ENCODE measurements at regions not wholly inside any gene's neighbourhood (a gene's known extent, or its start where the extent isn't known, plus 50 kb on each side); places are given as distances from the start of the nearest gene placed in this dataset.

GRCh38 chr1:239786464-239786863 is 305.2 kb upstream of the FMN2 start:
- DNase-seq (ENCODE audit: low spot score) = peak; percentile 56

GRCh38 chr1:239792157-239792556 is 299.5 kb upstream of the FMN2 start:
- no peak for DNase-seq (ENCODE audit: low spot score)

GRCh38 chr1:239795304-239795703 is 296.4 kb upstream of the FMN2 start:
- DNase-seq (ENCODE audit: low spot score) = no peak

GRCh38 chr1:239799617-239800016 is 292.1 kb upstream of the FMN2 start:
- DNase-seq (ENCODE audit: low spot score) = no peak

- DNase-seq (ENCODE audit: low spot score) = no peak
Observed at GRCh38 chr1:239800861-239801260, 290.8 kb upstream of the FMN2 start.

GRCh38 chr1:239802275-239802674 is 289.4 kb upstream of the FMN2 start:
- no peak for DNase-seq (ENCODE audit: low spot score)

GRCh38 chr1:239803781-239804180 is 287.9 kb upstream of the FMN2 start:
- no peak for DNase-seq (ENCODE audit: low spot score)

- DNase-seq (ENCODE audit: low spot score) = no peak
Observed at GRCh38 chr1:239804266-239804665, 287.4 kb upstream of the FMN2 start.

GRCh38 chr1:239805042-239805441 is 286.6 kb upstream of the FMN2 start:
- no peak for DNase-seq (ENCODE audit: low spot score)

GRCh38 chr1:239805851-239806772 is 285.6 kb upstream of the FMN2 start:
- no peak for DNase-seq (ENCODE audit: low spot score)

GRCh38 chr1:239806897-239807296 is 284.8 kb upstream of the FMN2 start:
- no peak for DNase-seq (ENCODE audit: low spot score)

- DNase-seq (ENCODE audit: low spot score) = no peak
Observed at GRCh38 chr1:239807361-239807760, 284.3 kb upstream of the FMN2 start.

- peak; percentile 61 for DNase-seq (ENCODE audit: low spot score)
Observed at GRCh38 chr1:239810061-239810481, 281.6 kb upstream of the FMN2 start.

- DNase-seq (ENCODE audit: low spot score) = peak; percentile 56
Observed at GRCh38 chr1:239811211-239811885, 280.3 kb upstream of the FMN2 start.

GRCh38 chr1:239812580-239812979 is 279.1 kb upstream of the FMN2 start:
- DNase-seq (ENCODE audit: low spot score) = no peak

- no peak for DNase-seq (ENCODE audit: low spot score)
Observed at GRCh38 chr1:239814306-239814881, 277.3 kb upstream of the FMN2 start.

GRCh38 chr1:239815074-239815473 is 276.6 kb upstream of the FMN2 start:
- DNase-seq (ENCODE audit: low spot score) = no peak

- no peak for DNase-seq (ENCODE audit: low spot score)
Observed at GRCh38 chr1:239816081-239816782, 275.5 kb upstream of the FMN2 start.

GRCh38 chr1:239817276-239817675 is 274.4 kb upstream of the FMN2 start:
- DNase-seq (ENCODE audit: low spot score) = no peak

GRCh38 chr1:239817801-239818200 is 273.9 kb upstream of the FMN2 start:
- no peak for DNase-seq (ENCODE audit: low spot score)

- no peak for DNase-seq (ENCODE audit: low spot score)
Observed at GRCh38 chr1:239819096-239819495, 272.6 kb upstream of the FMN2 start.

- no peak for DNase-seq (ENCODE audit: low spot score)
Observed at GRCh38 chr1:239819756-239820250, 271.9 kb upstream of the FMN2 start.
